ENCODE measurements at regions not wholly inside any gene's neighbourhood (a gene's known extent, or its start where the extent isn't known, plus 50 kb on each side); places are given as distances from the start of the nearest gene placed in this dataset.

- Histone ChIP-seq H3K27ac (ENCODE audit: low read depth in 2 of 2, low read length in 2 of 2) (no peak overlapping the region), H3K9me3 (ENCODE audit: control insufficient read depth in 2 of 3, insufficient read depth in 1 of 3, low read length in 3 of 3) (no peaks in the 10 kb centered on the region), H3K36me3 (ENCODE audit: control insufficient read depth in 2 of 3, insufficient read depth in 3 of 3, low read length in 3 of 3) (no peaks in the 10 kb centered on the region), H3K4me1 (ENCODE audit: control insufficient read depth in 2 of 3, insufficient read depth in 2 of 3, low read depth in 1 of 3, low read length in 3 of 3) (no peaks in the 10 kb centered on the region), H3K9ac (ENCODE audit: low read length in 3 of 3) (no peak overlapping the region), H3K27me3 (ENCODE audit: control insufficient read depth, insufficient read depth, low read length) (no peaks in the 10 kb centered on the region), H3K4me3 (ENCODE audit: low read length in 3 of 3) (no peak overlapping the region)
- no peak for FAIRE-seq
- no peak for TF ChIP-seq CTCF (IDR thresholded peaks at IDR 0.05; ENCODE audit: borderline replicate concordance, extremely low read depth, insufficient read depth)
- intact Hi-C loops (cut with DNase I): no loop called here
- no peak for DNase-seq
Measured at GRCh38 chr2:147260241-147260640, 584.6 kb upstream of the ACVR2A start.

DNA sequence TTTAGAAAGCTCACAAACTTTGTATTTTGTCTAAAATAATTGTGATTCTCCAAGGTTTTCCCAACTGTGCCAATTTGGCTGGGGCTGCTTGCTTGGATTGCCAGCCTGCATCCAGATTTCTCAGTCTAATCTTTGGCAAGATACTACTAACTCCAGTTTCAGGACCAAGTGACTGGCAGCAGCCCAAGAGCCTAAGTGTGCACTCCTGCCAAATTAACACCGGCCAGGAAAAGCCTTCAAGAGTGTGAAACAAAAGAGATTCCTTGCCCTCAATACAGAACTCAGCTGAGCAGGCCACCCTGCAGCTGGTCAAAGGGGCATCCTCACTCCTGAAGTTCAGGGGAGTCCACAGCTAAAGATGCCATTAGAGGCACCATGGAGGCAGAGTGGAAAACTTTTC, 589.0 kb upstream of the ACVR2A start:
- intact Hi-C loops (cut with DNase I): no loop called here
- Histone ChIP-seq H3K9me3 (ENCODE audit: control insufficient read depth in 2 of 3, insufficient read depth in 1 of 3, low read length in 3 of 3) (no peaks in the 10 kb centered on the region), H3K36me3 (ENCODE audit: control insufficient read depth in 2 of 3, insufficient read depth in 3 of 3, low read length in 3 of 3) (no peaks in the 10 kb centered on the region), H3K4me1 (ENCODE audit: control insufficient read depth in 2 of 3, insufficient read depth in 2 of 3, low read depth in 1 of 3, low read length in 3 of 3) (no peaks in the 10 kb centered on the region), H3K4me3 (ENCODE audit: low read length in 3 of 3) (no peak overlapping the region), H3K27me3 (ENCODE audit: control insufficient read depth, insufficient read depth, low read length) (no peaks in the 10 kb centered on the region), H3K9ac (ENCODE audit: low read length in 3 of 3) (no peak overlapping the region), H3K27ac (ENCODE audit: low read depth in 2 of 2, low read length in 2 of 2) (no peak overlapping the region)
- DNase-seq (no peak), FAIRE-seq (no peak)
- TF ChIP-seq CTCF (IDR thresholded peaks at IDR 0.05; ENCODE audit: borderline replicate concordance, extremely low read depth, insufficient read depth): no peak

DNA sequence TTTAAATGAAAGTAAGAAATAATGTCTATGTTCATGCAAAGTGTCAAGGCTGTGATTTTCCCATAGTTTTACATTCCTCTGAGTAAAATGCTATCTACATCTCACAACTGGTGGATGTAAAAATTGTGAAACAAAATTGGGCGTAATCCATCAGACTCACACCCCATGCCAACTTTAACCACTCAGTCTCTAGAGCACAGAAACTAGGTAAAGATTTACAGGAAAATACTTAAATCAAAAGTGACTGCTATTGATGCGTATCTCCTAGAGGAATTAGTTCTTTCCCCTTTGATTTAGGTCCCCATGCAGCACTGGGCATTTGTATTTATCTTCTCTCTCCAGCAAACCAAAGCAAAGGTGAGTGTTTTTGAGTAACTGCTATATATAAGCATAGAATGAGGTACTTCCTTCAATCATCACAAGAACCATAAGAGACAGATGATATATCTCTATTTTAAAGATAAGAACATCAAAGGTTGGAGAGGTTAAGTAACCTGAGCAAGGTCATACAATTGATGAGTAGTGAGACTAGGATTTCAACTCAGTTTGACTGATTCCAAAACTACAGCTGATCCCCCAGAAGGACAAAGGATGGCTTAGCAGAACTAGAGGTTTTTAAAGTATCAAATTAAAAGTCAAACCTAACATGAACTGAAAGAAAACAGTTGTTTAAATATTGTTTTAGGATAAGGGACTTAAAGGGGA, 594.0 kb upstream of the ACVR2A start:
- no peak for DNase-seq
- Histone ChIP-seq H3K4me3 (ENCODE audit: low read length in 3 of 3) (no peak overlapping the region), H3K27me3 (ENCODE audit: control insufficient read depth, insufficient read depth, low read length) (no peaks in the 10 kb centered on the region), H3K4me1 (ENCODE audit: control insufficient read depth in 2 of 3, insufficient read depth in 2 of 3, low read depth in 1 of 3, low read length in 3 of 3) (no peaks in the 10 kb centered on the region), H3K9me3 (ENCODE audit: control insufficient read depth in 2 of 3, insufficient read depth in 1 of 3, low read length in 3 of 3) (no peaks in the 10 kb centered on the region), H3K9ac (ENCODE audit: low read length in 3 of 3) (no peak overlapping the region), H3K36me3 (ENCODE audit: control insufficient read depth in 2 of 3, insufficient read depth in 3 of 3, low read length in 3 of 3) (no peaks in the 10 kb centered on the region), H3K27ac (ENCODE audit: low read depth in 2 of 2, low read length in 2 of 2) (no peak overlapping the region)
- TF ChIP-seq CTCF (IDR thresholded peaks at IDR 0.05; ENCODE audit: borderline replicate concordance, extremely low read depth, insufficient read depth): no peak
- no peak for FAIRE-seq
- intact Hi-C loops (cut with DNase I): no loop called here

- no peaks in the 10 kb centered on the region for H3K36me3 ChIP-seq (ENCODE audit: control insufficient read depth in 2 of 3, insufficient read depth in 3 of 3, low read length in 3 of 3)
- no peaks in the 10 kb centered on the region for H3K4me1 ChIP-seq (ENCODE audit: control insufficient read depth in 2 of 3, insufficient read depth in 2 of 3, low read depth in 1 of 3, low read length in 3 of 3)
- no peak overlapping the region for H3K9ac ChIP-seq (ENCODE audit: low read length in 3 of 3)
- TF ChIP-seq CTCF (IDR thresholded peaks at IDR 0.05; ENCODE audit: borderline replicate concordance, extremely low read depth, insufficient read depth): no peak
- no peak for DNase-seq
- intact Hi-C loops (cut with DNase I): no loop called here
- no peak overlapping the region for H3K4me3 ChIP-seq (ENCODE audit: low read length in 3 of 3)
- no peak overlapping the region for H3K27ac ChIP-seq (ENCODE audit: low read depth in 2 of 2, low read length in 2 of 2)
- no peaks in the 10 kb centered on the region for H3K9me3 ChIP-seq (ENCODE audit: control insufficient read depth in 2 of 3, insufficient read depth in 1 of 3, low read length in 3 of 3)
- no peaks in the 10 kb centered on the region for H3K27me3 ChIP-seq (ENCODE audit: control insufficient read depth, insufficient read depth, low read length)
- no peak for FAIRE-seq
Measured at GRCh38 chr2:147247749-147248148, 597.1 kb upstream of the ACVR2A start.

Data from kidney (tissue), 13 donors.